WTC11 (cell line): ENCODE measurements at regions not wholly inside any gene's neighbourhood (a gene's known extent, or its start where the extent isn't known, plus 50 kb on each side); places are given as distances from the start of the nearest gene placed in this dataset.

Source experiments
- ATAC-seq: fragments of 200-7000 bp; cut with Tn5 transposase; 2 replicates; pipeline ENCODE4 v1.10.0; 2021; ENCODE audit warnings: mild to moderate bottlenecking, moderate library complexity
- CTCF ChIA-PET: fragments of 300-600 bp; sonication (Branson Sonifier 250); formaldehyde crosslinking; loops from one replicate; lab custom pipeline; 2021; ENCODE audit warnings: antibody characterized with exemption; lab: Charles Lee
- POLR2A ChIA-PET: fragments of 350-600 bp; sonication (Branson Sonifier 250); formaldehyde crosslinking; loops from one replicate; lab custom pipeline; 2021; ENCODE audit warnings: antibody characterized with exemption; lab: Charles Lee
- DNase-seq: peaks from one replicate; pipeline ENCODE4 v3.0.0; 2021; ENCODE audit warnings: low spot score
- H3K27ac Mint-ChIP-seq: 2 replicates; pipeline ENCODE4 v1.8.0; 2021; ENCODE audit warnings: mixed read lengths
- H3K27me3 Mint-ChIP-seq: 2 replicates; pipeline ENCODE4 v1.8.0; 2021; ENCODE audit warnings: low read depth, mild to moderate bottlenecking, moderate library complexity, mixed read lengths
- H3K36me3 Mint-ChIP-seq: 2 replicates; pipeline ENCODE4 v1.8.0; 2021; ENCODE audit warnings: mixed read lengths
- H3K4me1 Mint-ChIP-seq: 2 replicates; pipeline ENCODE4 v1.8.0; 2022; ENCODE audit warnings: mixed read lengths
- H3K4me3 Mint-ChIP-seq: 2 replicates; pipeline ENCODE4 v1.8.0; 2021; ENCODE audit warnings: mild to moderate bottlenecking, moderate library complexity, mixed read lengths
- H3K9me3 Mint-ChIP-seq: 2 replicates; pipeline ENCODE4 v1.8.0; 2021; ENCODE audit warnings: mixed read lengths
- CBFB ChIP-seq: sonication (generic); formaldehyde crosslinking; IDR thresholded peaks from 2 replicates; pipeline ENCODE4 v1.8.1; 2022; ENCODE audit warnings: mild to moderate bottlenecking, low read depth, missing genetic modification reagents
- CREB1 ChIP-seq: sonication (generic); formaldehyde crosslinking; IDR thresholded peaks from 2 replicates; pipeline ENCODE4 v1.8.0; 2023; ENCODE audit warnings: mild to moderate bottlenecking, missing genetic modification reagents
- CREM ChIP-seq: sonication (generic); formaldehyde crosslinking; IDR thresholded peaks from 2 replicates; pipeline ENCODE4 v1.8.1; 2022; ENCODE audit warnings: mild to moderate bottlenecking, missing genetic modification reagents, moderate library complexity
- ELF4 ChIP-seq: sonication (generic); formaldehyde crosslinking; IDR thresholded peaks from 2 replicates; pipeline ENCODE4 v1.8.1; 2022; ENCODE audit warnings: low read depth, mild to moderate bottlenecking, moderate library complexity, missing genetic modification reagents
- FOXJ3 ChIP-seq: sonication (generic); formaldehyde crosslinking; IDR thresholded peaks from 2 replicates; pipeline ENCODE4 v1.9.0; 2021; ENCODE audit warnings: missing genetic modification reagents, mild to moderate bottlenecking, borderline replicate concordance
- GABPB1 ChIP-seq: sonication (generic); formaldehyde crosslinking; IDR thresholded peaks from 2 replicates; pipeline ENCODE4 v1.8.1; 2023; ENCODE audit warnings: mild to moderate bottlenecking, missing genetic modification reagents
- HMGA2 ChIP-seq: fragments of 250-450 bp; sonication (Bioruptor Pico); IDR thresholded peaks from 2 replicates; pipeline ENCODE4 v1.4.0; 2021; ENCODE audit warnings: mild to moderate bottlenecking, moderate library complexity
- IRF2 ChIP-seq: sonication (generic); formaldehyde crosslinking; IDR thresholded peaks from 2 replicates; pipeline ENCODE4 v1.8.0; 2022; ENCODE audit warnings: low read depth, missing genetic modification reagents, borderline replicate concordance
- NFATC4 ChIP-seq: fragments of 250-450 bp; sonication (Bioruptor Pico); IDR thresholded peaks from 2 replicates; pipeline ENCODE4 v1.9.0; 2021; ENCODE audit warnings: mild to moderate bottlenecking
- NR3C1 ChIP-seq: sonication (generic); formaldehyde crosslinking; conservative IDR thresholded peaks from 2 replicates; pipeline ENCODE4 v1.8.1; 2023; ENCODE audit warnings: low read depth, mild to moderate bottlenecking, missing genetic modification reagents
- RELA ChIP-seq: sonication (generic); formaldehyde crosslinking; IDR thresholded peaks from 2 replicates; pipeline ENCODE4 v1.8.1; 2022; ENCODE audit warnings: missing genetic modification reagents, mild to moderate bottlenecking, borderline replicate concordance
- SMAD4 ChIP-seq: sonication (generic); formaldehyde crosslinking; IDR thresholded peaks from 2 replicates; pipeline ENCODE4 v1.8.0; 2022; ENCODE audit warnings: mild to moderate bottlenecking, missing genetic modification reagents
- SP1 ChIP-seq: sonication (generic); formaldehyde crosslinking; conservative IDR thresholded peaks from 2 replicates; pipeline ENCODE4 v1.8.1; 2022; ENCODE audit warnings: missing genetic modification reagents
- TEAD4 ChIP-seq: sonication (generic); formaldehyde crosslinking; IDR thresholded peaks from 2 replicates; pipeline ENCODE4 v1.8.0; 2022; ENCODE audit warnings: mild to moderate bottlenecking, missing genetic modification reagents
- ZNF121 ChIP-seq: sonication (generic); formaldehyde crosslinking; IDR thresholded peaks from 2 replicates; pipeline ENCODE4 v1.8.0; 2023; ENCODE audit warnings: missing genetic modification reagents
- ZNF138 ChIP-seq: sonication (generic); formaldehyde crosslinking; conservative IDR thresholded peaks from 2 replicates; pipeline ENCODE4 v1.8.1; 2022; ENCODE audit warnings: mild to moderate bottlenecking, moderate library complexity, missing genetic modification reagents
- ZNF317 ChIP-seq: sonication (generic); formaldehyde crosslinking; IDR thresholded peaks from 2 replicates; pipeline ENCODE4 v1.8.1; 2023; ENCODE audit warnings: low read depth, mild to moderate bottlenecking, moderate library complexity, missing genetic modification reagents, borderline replicate concordance
- TF ChIP-seq, protein P1 (sequence below): sonication (generic); formaldehyde crosslinking; IDR thresholded peaks from 2 replicates; pipeline ENCODE4 v1.8.1; 2022; ENCODE audit warnings: mild to moderate bottlenecking, moderate library complexity, missing genetic modification reagents
- TF ChIP-seq, protein P2 (sequence below): sonication (generic); formaldehyde crosslinking; IDR thresholded peaks from 2 replicates; pipeline ENCODE4 v1.8.0; 2023; ENCODE audit warnings: missing genetic modification reagents
- TF ChIP-seq, protein P3 (sequence below): sonication (generic); formaldehyde crosslinking; IDR thresholded peaks from 2 replicates; pipeline ENCODE4 v1.8.0; 2022; ENCODE audit warnings: missing genetic modification reagents
- TF ChIP-seq, protein P4 (sequence below): sonication (generic); formaldehyde crosslinking; IDR thresholded peaks from 2 replicates; pipeline ENCODE4 v1.8.0; 2022; ENCODE audit warnings: mild to moderate bottlenecking, missing genetic modification reagents

DNA sequence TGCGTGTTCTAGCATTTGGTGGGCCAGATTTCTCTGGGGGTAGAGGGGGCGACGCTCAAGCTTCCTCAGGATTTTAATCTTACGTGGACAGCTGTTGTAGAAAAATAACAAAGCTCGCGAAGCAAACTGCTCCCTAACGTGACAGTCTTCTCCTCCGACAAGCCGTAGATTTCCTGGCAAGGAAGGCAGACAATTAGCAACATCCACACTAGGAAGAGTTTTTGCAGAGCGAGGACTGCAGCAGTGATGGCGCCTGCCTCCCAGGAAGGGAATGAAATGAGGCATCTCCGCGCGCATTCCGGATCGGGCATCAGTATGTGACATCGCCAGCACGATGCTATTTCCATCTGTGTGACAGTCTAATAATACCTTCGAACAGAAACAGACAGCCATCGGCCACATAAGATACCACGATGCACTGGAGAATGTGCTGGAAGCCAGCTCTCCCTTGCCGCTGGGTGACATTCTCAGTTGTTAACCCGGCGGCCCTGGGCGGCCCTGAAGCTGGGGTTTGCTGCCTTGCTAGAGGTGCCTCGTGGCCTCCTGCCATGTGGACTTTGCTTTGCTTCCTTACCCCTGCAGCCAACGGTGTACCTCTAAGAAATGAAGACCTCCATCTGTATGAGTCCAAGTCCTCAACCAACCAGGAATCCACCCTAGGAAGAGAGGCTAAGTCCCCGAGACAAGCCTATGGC lies 101.8 kb upstream of the AGAP1 start:
- no peak overlapping the region for H3K27ac Mint-ChIP-seq
- peaks cover 6% of the 10 kb centered on the region for H3K4me1 Mint-ChIP-seq
- peaks cover 5% of the 10 kb centered on the region for H3K9me3 Mint-ChIP-seq
- TF ChIP-seq CBFB (CRISPR knock-in tag) (no peak), NFATC4 (CRISPR knock-in tag) (no peak)
- H3K36me3 Mint-ChIP-seq, result no peaks in the 10 kb centered on the region
- DNase-seq, result no peak
- ATAC-seq, result no peak
- POLR2A ChIA-PET, result no interaction called here
- CTCF ChIA-PET, result no interaction called here
- no peak overlapping the region for H3K4me3 Mint-ChIP-seq
- H3K27me3 Mint-ChIP-seq, result peaks cover 3% of the 10 kb centered on the region; the same call in 1 of the 2 replicates

DNA sequence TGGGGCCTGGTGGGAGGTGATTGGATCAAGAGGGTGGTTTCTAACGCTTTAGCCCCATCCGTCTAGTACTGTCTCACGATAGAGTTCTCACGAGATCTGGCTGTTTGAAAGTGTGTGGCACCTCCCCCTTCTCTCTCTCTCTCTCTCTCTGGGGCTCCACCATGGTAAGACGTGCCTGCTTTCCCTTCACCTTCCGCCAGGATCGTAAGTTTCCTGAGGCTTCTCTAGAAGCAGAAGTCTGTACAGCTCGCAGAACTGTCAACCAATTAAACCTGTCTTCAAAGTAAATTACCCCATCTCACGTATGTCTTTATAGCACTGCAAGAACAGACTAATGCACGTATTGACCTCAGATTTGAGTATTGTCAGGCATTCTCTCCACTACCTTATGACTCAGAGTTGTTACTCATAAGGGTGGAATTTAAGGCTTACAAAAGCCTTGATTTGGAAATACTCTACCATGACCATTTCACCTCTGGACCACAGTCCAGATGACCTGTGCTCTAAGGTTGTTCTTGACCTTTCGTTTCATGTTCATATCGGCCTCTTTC lies 99.5 kb upstream of the AGAP1 start:
- no peak for DNase-seq
- CTCF ChIA-PET, result no interaction called here
- no peak for ATAC-seq
- no peak overlapping the region for H3K27ac Mint-ChIP-seq
- TF ChIP-seq, protein P1, sequence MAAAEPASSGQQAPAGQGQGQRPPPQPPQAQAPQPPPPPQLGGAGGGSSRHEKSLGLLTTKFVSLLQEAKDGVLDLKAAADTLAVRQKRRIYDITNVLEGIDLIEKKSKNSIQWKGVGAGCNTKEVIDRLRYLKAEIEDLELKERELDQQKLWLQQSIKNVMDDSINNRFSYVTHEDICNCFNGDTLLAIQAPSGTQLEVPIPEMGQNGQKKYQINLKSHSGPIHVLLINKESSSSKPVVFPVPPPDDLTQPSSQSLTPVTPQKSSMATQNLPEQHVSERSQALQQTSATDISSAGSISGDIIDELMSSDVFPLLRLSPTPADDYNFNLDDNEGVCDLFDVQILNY, result no peak
- TF ChIP-seq ELF4 (CRISPR knock-in tag), result no peak
- no peak for TF ChIP-seq ZNF138
- no peak for TF ChIP-seq HMGA2 (CRISPR knock-in tag)
- TF ChIP-seq, protein P2, sequence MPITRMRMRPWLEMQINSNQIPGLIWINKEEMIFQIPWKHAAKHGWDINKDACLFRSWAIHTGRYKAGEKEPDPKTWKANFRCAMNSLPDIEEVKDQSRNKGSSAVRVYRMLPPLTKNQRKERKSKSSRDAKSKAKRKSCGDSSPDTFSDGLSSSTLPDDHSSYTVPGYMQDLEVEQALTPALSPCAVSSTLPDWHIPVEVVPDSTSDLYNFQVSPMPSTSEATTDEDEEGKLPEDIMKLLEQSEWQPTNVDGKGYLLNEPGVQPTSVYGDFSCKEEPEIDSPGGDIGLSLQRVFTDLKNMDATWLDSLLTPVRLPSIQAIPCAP (CRISPR knock-in tag), result no peak
- no peak for TF ChIP-seq IRF2 (CRISPR knock-in tag)
- TF ChIP-seq SP1, result no peak
- no peak for TF ChIP-seq RELA (CRISPR knock-in tag)
- TF ChIP-seq, protein P3, sequence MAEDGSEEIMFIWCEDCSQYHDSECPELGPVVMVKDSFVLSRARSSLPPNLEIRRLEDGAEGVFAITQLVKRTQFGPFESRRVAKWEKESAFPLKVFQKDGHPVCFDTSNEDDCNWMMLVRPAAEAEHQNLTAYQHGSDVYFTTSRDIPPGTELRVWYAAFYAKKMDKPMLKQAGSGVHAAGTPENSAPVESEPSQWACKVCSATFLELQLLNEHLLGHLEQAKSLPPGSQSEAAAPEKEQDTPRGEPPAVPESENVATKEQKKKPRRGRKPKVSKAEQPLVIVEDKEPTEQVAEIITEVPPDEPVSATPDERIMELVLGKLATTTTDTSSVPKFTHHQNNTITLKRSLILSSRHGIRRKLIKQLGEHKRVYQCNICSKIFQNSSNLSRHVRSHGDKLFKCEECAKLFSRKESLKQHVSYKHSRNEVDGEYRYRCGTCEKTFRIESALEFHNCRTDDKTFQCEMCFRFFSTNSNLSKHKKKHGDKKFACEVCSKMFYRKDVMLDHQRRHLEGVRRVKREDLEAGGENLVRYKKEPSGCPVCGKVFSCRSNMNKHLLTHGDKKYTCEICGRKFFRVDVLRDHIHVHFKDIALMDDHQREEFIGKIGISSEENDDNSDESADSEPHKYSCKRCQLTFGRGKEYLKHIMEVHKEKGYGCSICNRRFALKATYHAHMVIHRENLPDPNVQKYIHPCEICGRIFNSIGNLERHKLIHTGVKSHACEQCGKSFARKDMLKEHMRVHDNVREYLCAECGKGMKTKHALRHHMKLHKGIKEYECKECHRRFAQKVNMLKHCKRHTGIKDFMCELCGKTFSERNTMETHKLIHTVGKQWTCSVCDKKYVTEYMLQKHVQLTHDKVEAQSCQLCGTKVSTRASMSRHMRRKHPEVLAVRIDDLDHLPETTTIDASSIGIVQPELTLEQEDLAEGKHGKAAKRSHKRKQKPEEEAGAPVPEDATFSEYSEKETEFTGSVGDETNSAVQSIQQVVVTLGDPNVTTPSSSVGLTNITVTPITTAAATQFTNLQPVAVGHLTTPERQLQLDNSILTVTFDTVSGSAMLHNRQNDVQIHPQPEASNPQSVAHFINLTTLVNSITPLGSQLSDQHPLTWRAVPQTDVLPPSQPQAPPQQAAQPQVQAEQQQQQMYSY (CRISPR knock-in tag), result no peak
- no peak for TF ChIP-seq ZNF317 (CRISPR knock-in tag)
- no peak for TF ChIP-seq GABPB1 (CRISPR knock-in tag)
- TF ChIP-seq CREM, result no peak
- no peak for TF ChIP-seq ZNF121 (CRISPR knock-in tag)
- TF ChIP-seq TEAD4 (CRISPR knock-in tag), result no peak
- no peak for TF ChIP-seq CREB1 (CRISPR knock-in tag)
- TF ChIP-seq SMAD4 (CRISPR knock-in tag), result no peak
- no peak for TF ChIP-seq NR3C1
- TF ChIP-seq, protein P4, sequence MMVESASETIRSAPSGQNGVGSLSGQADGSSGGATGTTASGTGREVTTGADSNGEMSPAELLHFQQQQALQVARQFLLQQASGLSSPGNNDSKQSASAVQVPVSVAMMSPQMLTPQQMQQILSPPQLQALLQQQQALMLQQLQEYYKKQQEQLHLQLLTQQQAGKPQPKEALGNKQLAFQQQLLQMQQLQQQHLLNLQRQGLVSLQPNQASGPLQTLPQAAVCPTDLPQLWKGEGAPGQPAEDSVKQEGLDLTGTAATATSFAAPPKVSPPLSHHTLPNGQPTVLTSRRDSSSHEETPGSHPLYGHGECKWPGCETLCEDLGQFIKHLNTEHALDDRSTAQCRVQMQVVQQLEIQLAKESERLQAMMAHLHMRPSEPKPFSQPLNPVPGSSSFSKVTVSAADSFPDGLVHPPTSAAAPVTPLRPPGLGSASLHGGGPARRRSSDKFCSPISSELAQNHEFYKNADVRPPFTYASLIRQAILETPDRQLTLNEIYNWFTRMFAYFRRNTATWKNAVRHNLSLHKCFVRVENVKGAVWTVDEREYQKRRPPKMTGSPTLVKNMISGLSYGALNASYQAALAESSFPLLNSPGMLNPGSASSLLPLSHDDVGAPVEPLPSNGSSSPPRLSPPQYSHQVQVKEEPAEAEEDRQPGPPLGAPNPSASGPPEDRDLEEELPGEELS (CRISPR knock-in tag), result no peak
- no peak for TF ChIP-seq FOXJ3 (CRISPR knock-in tag)
- TF ChIP-seq, all 79 proteins: peak for 0
- POLR2A ChIA-PET, result interaction anchor here (0.6 kb wide), 1 partner anchor 196 kb away, joined by 6 read pairs; no protein-coding TSS in a partner anchor
- Mint-ChIP-seq H3K9me3 (peaks cover 4% of the 10 kb centered on the region), H3K36me3 (peaks cover 3% of the 10 kb centered on the region), H3K4me3 (no peak overlapping the region), H3K4me1 (peaks cover 3% of the 10 kb centered on the region), H3K27me3 (peaks cover 3% of the 10 kb centered on the region; the same call in 1 of the 2 replicates)
